SK-N-SH treated with all-trans-retinoic acid at 6 μM for 48 hours (cell line): ENCODE measurements at regions not wholly inside any gene's neighbourhood (a gene's known extent, or its start where the extent isn't known, plus 50 kb on each side); places are given as distances from the start of the nearest gene placed in this dataset.

Source experiments
- CREB5 ChIP-seq: fragments of 250-450 bp; sonication (Bioruptor Pico); IDR thresholded peaks from 2 replicates; pipeline ENCODE4 v1.5.1; 2020; ENCODE audit warnings: low read depth, mild to moderate bottlenecking, moderate library complexity
- ESRRG ChIP-seq: fragments of 250-450 bp; sonication (Bioruptor Pico); IDR thresholded peaks from 2 replicates; pipeline ENCODE4 v1.6.1; 2021; ENCODE audit warnings: mild to moderate bottlenecking
- PATZ1 ChIP-seq: fragments of 250-450 bp; sonication (Bioruptor Pico); IDR thresholded peaks from 2 replicates; pipeline ENCODE4 v1.8.0; 2020; ENCODE audit warnings: mild to moderate bottlenecking, moderate library complexity, borderline replicate concordance
- POU6F1 ChIP-seq: fragments of 250-450 bp; sonication (Bioruptor Pico); IDR thresholded peaks from 2 replicates; pipeline ENCODE4 v1.8.0; 2021; ENCODE audit warnings: low read depth, mild to moderate bottlenecking, moderate library complexity, borderline replicate concordance
- RARB ChIP-seq: fragments of 250-450 bp; sonication (Bioruptor Pico); IDR thresholded peaks from 2 replicates; pipeline ENCODE4 v1.8.0; 2021; ENCODE audit warnings: mild to moderate bottlenecking, moderate library complexity
- TCF4 ChIP-seq: fragments of 250-450 bp; sonication (Bioruptor Pico); IDR thresholded peaks from 2 replicates; pipeline ENCODE4 v1.8.0; 2021; ENCODE audit warnings: mild to moderate bottlenecking, moderate library complexity, borderline replicate concordance
- TOX ChIP-seq: fragments of 250-450 bp; sonication (Bioruptor Pico); IDR thresholded peaks from 2 replicates; pipeline ENCODE4 v1.8.0; 2021; ENCODE audit warnings: mild to moderate bottlenecking, moderate library complexity, borderline replicate concordance
- TSHZ2 ChIP-seq: fragments of 250-450 bp; sonication (Bioruptor Pico); IDR thresholded peaks from 2 replicates; pipeline ENCODE4 v1.5.0; 2020; ENCODE audit warnings: mild to moderate bottlenecking, moderate library complexity
- ZC3H10 ChIP-seq: fragments of 250-450 bp; sonication (Bioruptor Pico); IDR thresholded peaks from 2 replicates; pipeline ENCODE4 v1.5.1; 2021; ENCODE audit warnings: mild to moderate bottlenecking, moderate library complexity
- ZFP30 ChIP-seq: fragments of 450-650 bp; formaldehyde crosslinking; IDR thresholded peaks from 2 replicates; pipeline ENCODE4 v1.5.0; 2022; ENCODE audit warnings: mild to moderate bottlenecking, moderate library complexity
- ZNF70 ChIP-seq: fragments of 450-650 bp; formaldehyde crosslinking; IDR thresholded peaks from 2 replicates; pipeline ENCODE4 v1.5.0; 2020; ENCODE audit warnings: mild to moderate bottlenecking, moderate library complexity
- ZNF8 ChIP-seq: fragments of 450-650 bp; formaldehyde crosslinking; IDR thresholded peaks from 2 replicates; pipeline ENCODE4 v1.5.0; 2020; ENCODE audit warnings: mild to moderate bottlenecking, moderate library complexity

- TF ChIP-seq RARB (CRISPR knock-in tag) (no peak), ZNF8 (CRISPR knock-in tag) (no peak), ZC3H10 (CRISPR knock-in tag) (no peak), ZFP30 (CRISPR knock-in tag) (no peak), TOX (CRISPR knock-in tag) (no peak), TCF4 (CRISPR knock-in tag) (no peak), TSHZ2 (CRISPR knock-in tag) (no peak), CREB5 (no peak), PATZ1 (CRISPR knock-in tag) (no peak), ZNF70 (CRISPR knock-in tag) (no peak), POU6F1 (CRISPR knock-in tag) (no peak), ESRRG (CRISPR knock-in tag) (no peak)
Observed at GRCh38 chr7:20064181-20064970, 152.8 kb downstream of the MACC1 start.
